CD14-positive monocyte (primary cell): ENCODE measurements at regions not wholly inside any gene's neighbourhood (a gene's known extent, or its start where the extent isn't known, plus 50 kb on each side); places are given as distances from the start of the nearest gene placed in this dataset.

Source experiments
- DNase-seq, 3 donors: peaks; one replicate each; pipeline ENCODE4 v3.0.0-alpha.2; 2011 to 2022
- H2AFZ ChIP-seq: 2 replicates; pipeline ENCODE4 v1.6.0; 2012; ENCODE audit warnings: mild to moderate bottlenecking, low read depth, low read length, inconsistent platforms; ENCODE audit not compliant: insufficient read depth, poor library complexity, severe bottlenecking
- H3K27ac ChIP-seq, 2 donors: 1 replicate in 1 of 2; 2 replicates in 1 of 2; pipeline ENCODE4 v1.5.1; 2012 to 2013; ENCODE audit warnings: low read length in 2 of 2, control low read depth in 1 of 2, inconsistent platforms in 1 of 2, low read depth in 1 of 2, mild to moderate bottlenecking in 1 of 2
- H3K27me3 ChIP-seq, 2 donors: one replicate each; pipeline versions ENCODE4 v1.6.0 to v1.6.1; 2011 to 2013; ENCODE audit warnings: low read length in 2 of 2; ENCODE audit not compliant: control insufficient read depth in 2 of 2, insufficient read depth in 2 of 2
- H3K36me3 ChIP-seq, 2 donors: replicated peaks in 1 of 2; 1 replicate in 1 of 2; 2 replicates in 1 of 2; pipeline versions ENCODE4 v1.5.1 to v1.6.1; 2012 to 2013; ENCODE audit warnings: low read length in 2 of 2, control low read depth in 1 of 2, inconsistent platforms in 1 of 2, mild to moderate bottlenecking in 1 of 2; ENCODE audit not compliant: insufficient read depth in 2 of 2, control insufficient read depth in 1 of 2
- H3K4me1 ChIP-seq, 2 donors: 1 replicate in 1 of 2; 2 replicates in 1 of 2; pipeline versions ENCODE4 v1.5.1 to v1.6.1; 2012 to 2013; ENCODE audit warnings: low read length in 2 of 2, control low read depth in 1 of 2, inconsistent platforms in 1 of 2, mild to moderate bottlenecking in 1 of 2, moderate library complexity in 1 of 2; ENCODE audit not compliant: insufficient read depth in 2 of 2, control insufficient read depth in 1 of 2
- H3K4me2 ChIP-seq: replicated peaks from 2 replicates; pipeline ENCODE3; 2012; ENCODE audit warnings: low read length, moderate library complexity, mild to moderate bottlenecking; ENCODE audit not compliant: poor library complexity, severe bottlenecking; ENCODE audit errors: extremely low read depth
- H3K4me3 ChIP-seq, 3 experiments: fragments of 200-600 bp in 1 of 3; sonication (generic) in 1 of 3; replicated peaks in 1 of 3; 1 replicate in 2 of 3; 2 replicates in 1 of 3; pipeline ENCODE4 v1.5.1; 2011 to 2013; ENCODE audit warnings: low read length in 3 of 3, mild to moderate bottlenecking in 3 of 3, control low read depth in 2 of 3, low read depth in 2 of 3, inconsistent platforms in 1 of 3, moderate library complexity in 1 of 3
- H3K79me2 ChIP-seq: 2 replicates; pipeline ENCODE4 v1.6.0; 2012; ENCODE audit warnings: mild to moderate bottlenecking, control low read depth, inconsistent platforms, low read length, moderate library complexity; ENCODE audit not compliant: insufficient read depth
- H3K9ac ChIP-seq: 2 replicates; pipeline ENCODE4 v1.6.0; 2017; ENCODE audit warnings: low read length, mild to moderate bottlenecking; ENCODE audit not compliant: insufficient read depth, poor library complexity, severe bottlenecking
- H3K9me3 ChIP-seq, 2 donors: replicated peaks in 1 of 2; 1 replicate in 1 of 2; 2 replicates in 1 of 2; pipeline versions ENCODE4 v1.5.1 to v1.6.1; 2012 to 2013; ENCODE audit warnings: low read length in 2 of 2, control low read depth in 1 of 2; ENCODE audit not compliant: control insufficient read depth in 1 of 2, insufficient read depth in 1 of 2
- H4K20me1 ChIP-seq: 2 replicates; pipeline ENCODE4 v1.6.0; 2012; ENCODE audit warnings: mild to moderate bottlenecking, low read length, control low read depth, moderate library complexity; ENCODE audit not compliant: insufficient read depth
- H3K27ac Mint-ChIP-seq, 7 donors: one replicate each; pipeline ENCODE4 v1.8.0; 2020; ENCODE audit warnings: mild to moderate bottlenecking in 7 of 7, mixed read lengths in 7 of 7, moderate library complexity in 6 of 7, inconsistent platforms in 2 of 7
- H3K27me3 Mint-ChIP-seq, 3 donors: one replicate each; pipeline ENCODE4 v1.8.0; 2021 to 2022; ENCODE audit warnings: low read depth in 3 of 3, mild to moderate bottlenecking in 3 of 3, mixed read lengths in 3 of 3, moderate library complexity in 3 of 3, inconsistent platforms in 1 of 3
- H3K36me3 Mint-ChIP-seq, 2 donors: one replicate each; pipeline ENCODE4 v1.8.0; 2020; ENCODE audit warnings: mixed read lengths in 2 of 2, inconsistent platforms in 1 of 2, mild to moderate bottlenecking in 1 of 2
- H3K4me1 Mint-ChIP-seq: one replicate; pipeline ENCODE4 v1.8.0; 2020; ENCODE audit warnings: mild to moderate bottlenecking, mixed read lengths
- H3K4me3 Mint-ChIP-seq, 2 donors: one replicate each; pipeline ENCODE4 v1.8.0; 2020; ENCODE audit warnings: mild to moderate bottlenecking in 2 of 2, mixed read lengths in 2 of 2, moderate library complexity in 1 of 2
- H3K9me3 Mint-ChIP-seq, 7 donors: one replicate each; pipeline ENCODE4 v1.8.0; 2020 to 2022; ENCODE audit warnings: mixed read lengths in 7 of 7, mild to moderate bottlenecking in 6 of 7, moderate library complexity in 6 of 7, inconsistent platforms in 2 of 7
- CTCF ChIP-seq: fragments of 200-600 bp; IDR thresholded peaks from one replicate; pipeline ENCODE4 v1.8.0; 2022; ENCODE audit warnings: antibody characterized with exemption, mild to moderate bottlenecking
- whole genome bisulfite sequencing: methylation state at CpG from one replicate; pipeline ENCODE4 v1.1.5; 2013; ENCODE audit warnings: missing lambda C conversion rate; ENCODE audit not compliant: insufficient coverage; 5-methylcytosine and 5-hydroxymethylcytosine counted together
- intact Hi-C, 2 donors: fragments of 100-400 bp; cut with micrococcal nuclease; formaldehyde crosslinking; loops; one replicate each; pipeline versions ENCODE4 v1.15.0 to v1.15.1; 2023

- Histone ChIP-seq H3K4me1 (no peaks in the 10 kb centered on the region), H3K27me3 (no peaks in the 10 kb centered on the region), H3K4me2 (no peak overlapping the region), H2AFZ (no peak overlapping the region), H3K27ac (no peak overlapping the region), H3K36me3 (no peaks in the 10 kb centered on the region), H3K79me2 (no peaks in the 10 kb centered on the region), H3K9me3 (no peaks in the 10 kb centered on the region), H3K4me3 (no peak overlapping the region), H4K20me1 (no peaks in the 10 kb centered on the region), H3K9ac (no peak overlapping the region)
- peaks cover 0 to 7% (median 6%) of the 10 kb centered on the region in 3 donors for H3K27me3 Mint-ChIP-seq
- H3K27ac Mint-ChIP-seq, result no peak overlapping the region
- peaks cover 0 to 4% (median 0%) of the 10 kb centered on the region in 7 donors for H3K9me3 Mint-ChIP-seq
- H3K36me3 Mint-ChIP-seq, result no peaks in the 10 kb centered on the region
- 100% methylated on average over 2 of the region's 4 CpGs for WGBS
- intact Hi-C loops, result no loop called here
- no peaks in the 10 kb centered on the region for H3K4me1 Mint-ChIP-seq
- TF ChIP-seq CTCF, result no peak
- no peak overlapping the region for H3K4me3 Mint-ChIP-seq
- DNase-seq, result no peak
Observed at GRCh38 chr10:121290674-121291073, 307.6 kb downstream of the FGFR2 start.

- H3K27ac Mint-ChIP-seq, result no peak overlapping the region
- TF ChIP-seq CTCF, result no peak
- H3K36me3 Mint-ChIP-seq, result no peaks in the 10 kb centered on the region
- H3K9me3 Mint-ChIP-seq, result peaks cover 0 to 4% (median 0%) of the 10 kb centered on the region in 7 donors
- Histone ChIP-seq H3K4me2 (no peak overlapping the region), H3K4me3 (no peak overlapping the region), H3K36me3 (no peaks in the 10 kb centered on the region), H3K79me2 (no peaks in the 10 kb centered on the region), H3K9me3 (no peaks in the 10 kb centered on the region), H4K20me1 (no peaks in the 10 kb centered on the region), H3K27ac (no peak overlapping the region), H3K27me3 (no peaks in the 10 kb centered on the region), H2AFZ (no peak overlapping the region), H3K9ac (no peak overlapping the region), H3K4me1 (no peaks in the 10 kb centered on the region)
- WGBS, result 95% methylated on average over 6 of the region's 7 CpGs
- intact Hi-C loops, result no loop called here
- H3K27me3 Mint-ChIP-seq, result peaks cover 0 to 7% (median 6%) of the 10 kb centered on the region in 3 donors
- DNase-seq, result no peak
- no peaks in the 10 kb centered on the region for H3K4me1 Mint-ChIP-seq
- no peak overlapping the region for H3K4me3 Mint-ChIP-seq
Observed at GRCh38 chr10:121291376-121291775, 306.9 kb downstream of the FGFR2 start.
